HG03103 (cell line): ENCODE measurements at regions not wholly inside any gene's neighbourhood (a gene's known extent, or its start where the extent isn't known, plus 50 kb on each side); places are given as distances from the start of the nearest gene placed in this dataset.
"Not testable (repeated sequence)": the region's sequence is repeated elsewhere in the genome, so short reads cannot be mapped to it uniquely, and the experiment has no call there.

Experiments
- ATAC-seq: cut with Tn5 transposase; IDR thresholded peaks from one replicate; pipeline ENCODE4 v1.9.1; 2021; ENCODE audit warnings: low read depth; ENCODE audit not compliant: unreplicated experiment

DNA sequence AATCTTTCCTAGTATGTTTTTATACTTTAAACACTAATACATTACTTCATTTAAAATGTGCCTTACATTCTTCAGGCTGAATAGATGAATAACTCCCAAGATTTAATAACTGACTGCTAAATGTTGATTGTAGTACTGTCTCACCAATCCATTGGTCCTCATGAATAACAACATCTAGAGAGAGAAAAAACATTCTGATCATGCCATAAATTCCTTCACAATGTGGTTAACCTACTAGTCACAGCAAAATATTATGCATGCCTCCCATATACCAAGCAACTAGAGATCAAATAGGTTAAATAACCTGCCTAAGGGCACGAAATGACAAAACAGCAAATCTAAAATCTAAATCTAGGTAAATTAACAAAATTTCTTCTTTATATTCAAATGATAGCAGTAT, 66.2 kb downstream of the SYT15 start:
- not testable (repeated sequence) for ATAC-seq

GRCh38 chr10:46646132-46646531, 67.2 kb downstream of the SYT15 start:
- ATAC-seq: not testable (repeated sequence)

DNA sequence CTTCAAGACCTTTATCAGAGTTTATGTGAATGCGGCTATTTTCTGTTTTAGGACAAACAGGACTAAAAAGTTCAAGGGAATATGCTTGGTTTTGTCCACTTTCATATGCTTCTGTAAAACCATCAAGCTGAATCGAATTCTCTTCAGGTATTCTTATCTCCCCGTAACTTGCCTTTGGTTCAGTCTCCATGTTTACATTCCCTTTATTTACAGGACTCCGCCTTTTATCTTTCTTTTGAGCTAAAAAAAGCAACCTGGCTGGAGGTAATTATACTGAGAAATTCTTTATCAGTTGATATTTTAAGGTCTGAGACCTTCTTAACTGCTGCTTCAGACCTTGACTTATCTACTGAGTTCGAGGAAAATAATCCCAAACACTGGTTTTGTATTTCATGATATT, 72.0 kb downstream of the SYT15 start:
- ATAC-seq: not testable (repeated sequence)

- not testable (repeated sequence) for ATAC-seq
These were observed 78.5 kb downstream of the SYT15 start for GRCh38 chr10:46657437-46657836.

- not testable (repeated sequence) for ATAC-seq
These were observed 81.3 kb downstream of the SYT15 start for GRCh38 chr10:46660027-46660834.

DNA sequence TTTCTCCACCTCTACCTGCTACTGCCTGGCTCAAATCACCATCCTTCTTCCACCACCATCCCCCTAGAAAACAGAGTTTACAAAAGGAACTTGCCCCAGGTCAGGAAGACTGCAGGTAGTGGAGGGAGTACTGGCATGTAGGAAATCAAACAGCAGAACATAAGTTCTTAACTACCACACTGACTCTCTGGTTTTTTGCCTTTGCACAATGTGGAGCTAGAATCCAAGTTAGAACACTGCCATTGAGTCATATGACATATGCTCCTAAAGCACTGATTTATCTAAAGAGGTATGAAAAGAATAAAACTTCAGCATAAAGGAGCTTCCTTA, 81.9 kb downstream of the SYT15 start:
- not testable (repeated sequence) for ATAC-seq

- ATAC-seq: not testable (repeated sequence)
These were observed 86.6 kb downstream of the SYT15 start for GRCh38 chr10:46665536-46665935.

- ATAC-seq: not testable (repeated sequence)
These were observed 89.5 kb downstream of the SYT15 start for GRCh38 chr10:46668357-46668997.

DNA sequence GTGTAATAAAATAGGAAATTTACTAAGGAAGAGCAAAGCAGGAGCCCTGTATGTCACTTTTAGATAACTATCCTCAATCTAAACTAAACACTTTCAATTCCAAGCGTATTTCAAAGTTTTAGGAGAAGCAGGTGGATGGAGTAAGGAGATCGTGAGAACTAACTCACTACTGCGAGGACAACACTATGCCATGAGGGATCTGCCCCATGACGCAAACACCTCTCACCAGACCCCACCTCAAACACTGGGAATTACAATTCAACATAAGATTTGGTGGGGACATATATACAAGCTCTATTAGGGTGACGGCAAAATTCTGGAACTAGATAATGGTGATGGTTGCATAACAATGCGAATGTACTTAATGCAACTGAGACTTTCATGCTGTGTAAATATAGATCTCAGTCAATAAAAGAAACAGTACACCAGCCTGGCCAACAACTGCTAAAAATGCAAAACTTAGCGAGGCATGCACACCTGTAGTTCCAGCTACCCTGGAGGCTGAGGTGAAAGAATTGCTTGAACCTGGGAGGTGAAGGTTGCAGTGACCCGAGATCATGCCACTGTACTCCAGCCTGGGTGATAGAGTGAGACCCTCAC, 99.0 kb downstream of the SYT15 start:
- not testable (repeated sequence) for ATAC-seq

- not testable (repeated sequence) for ATAC-seq
These were observed 112.5 kb downstream of the SYT15 start for GRCh38 chr10:46691397-46691796.

DNA sequence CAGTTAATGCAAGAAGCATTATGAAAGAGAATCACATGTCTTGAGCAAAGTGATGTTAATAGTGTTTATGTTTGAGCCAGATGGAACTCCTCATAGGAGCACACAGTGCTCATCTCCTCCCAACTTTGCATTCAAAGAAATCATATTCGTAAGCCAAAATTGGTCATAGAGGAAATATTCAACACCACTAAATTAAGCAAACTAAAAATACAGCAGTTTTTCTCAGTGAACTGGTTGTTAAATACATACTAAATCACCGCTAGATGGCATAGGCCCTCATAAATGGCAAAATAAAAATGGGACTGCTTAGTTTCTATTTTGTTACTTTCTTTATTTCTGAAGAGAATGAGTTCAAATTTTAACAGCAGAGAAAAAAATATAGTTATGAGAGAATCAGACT, 114.3 kb downstream of the SYT15 start:
- not testable (repeated sequence) for ATAC-seq

DNA sequence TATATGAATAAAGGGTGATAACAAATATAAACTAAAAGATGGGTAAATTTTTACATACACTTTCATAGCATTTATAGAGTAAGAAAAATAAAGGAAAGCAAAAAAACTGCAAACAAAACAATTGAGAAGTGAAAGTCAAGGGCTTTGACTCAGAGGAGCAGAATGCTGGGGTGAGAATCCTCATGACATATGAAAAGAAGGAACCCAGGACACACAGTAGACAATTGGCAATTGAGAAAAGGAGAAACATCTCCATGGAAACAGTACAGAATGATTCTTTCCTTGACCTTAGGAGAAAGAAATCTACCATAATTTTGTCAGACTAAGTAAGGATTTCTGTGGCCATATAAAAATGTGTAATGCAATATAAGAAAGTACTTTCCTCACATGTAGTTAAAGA, 138.3 kb downstream of the SYT15 start:
- ATAC-seq: not testable (repeated sequence)

GRCh38 chr10:46718014-46718413, 139.1 kb downstream of the SYT15 start:
- not testable (repeated sequence) for ATAC-seq

GRCh38 chr10:46720386-46720785, 141.5 kb downstream of the SYT15 start:
- ATAC-seq: not testable (repeated sequence)

DNA sequence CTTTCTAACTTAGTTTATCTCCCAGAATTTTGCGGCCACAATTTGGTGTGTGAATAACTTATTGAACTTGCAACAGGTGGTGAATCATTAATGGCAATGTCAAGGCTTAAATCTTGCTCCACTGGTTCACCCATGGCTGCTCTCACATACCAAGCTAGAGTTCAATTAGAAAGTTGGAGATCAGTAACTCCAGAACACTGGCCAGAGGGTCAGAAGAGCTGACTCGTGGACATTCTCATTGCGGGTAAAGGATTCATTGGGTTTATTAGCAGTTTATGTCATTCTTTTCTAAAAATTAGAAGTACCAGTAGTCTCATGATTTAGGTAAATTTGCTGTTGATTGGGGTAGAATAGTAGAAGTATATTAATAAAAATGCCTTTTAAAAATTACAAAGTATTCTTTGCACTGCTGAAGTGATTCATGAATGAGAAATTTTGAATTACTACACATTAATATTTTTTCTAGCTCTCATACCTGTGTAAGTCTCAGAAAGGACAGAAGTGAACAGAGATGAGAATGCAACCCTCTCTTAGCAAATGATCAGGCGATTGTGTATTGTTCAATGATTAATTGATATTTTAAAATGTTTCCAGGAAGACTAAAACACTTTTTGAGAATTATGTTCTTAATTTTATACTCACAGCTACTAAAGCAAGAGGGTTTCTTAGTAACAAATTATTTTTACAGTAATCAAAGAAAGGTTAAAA, 142.0 kb downstream of the SYT15 start:
- not testable (repeated sequence) for ATAC-seq

DNA sequence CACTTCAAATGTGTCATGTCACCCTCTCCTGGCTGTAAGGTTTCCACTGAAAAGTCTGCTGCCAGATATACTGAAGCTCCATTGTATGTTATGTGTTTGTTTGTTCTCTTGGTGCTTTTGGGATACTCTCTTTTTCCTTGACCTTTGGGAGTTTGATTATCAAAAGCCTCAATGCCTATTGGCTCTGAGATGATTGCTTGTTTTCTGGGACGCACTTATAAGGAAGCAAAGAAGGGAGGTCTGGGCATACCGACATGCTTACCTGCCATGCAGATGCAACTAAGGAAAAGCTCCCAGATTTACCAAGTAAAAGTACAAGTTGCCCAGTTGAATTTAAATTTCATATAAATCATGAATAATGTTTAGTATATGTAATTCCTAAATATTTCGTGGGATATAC, 145.3 kb downstream of the SYT15 start:
- ATAC-seq: not testable (repeated sequence)

DNA sequence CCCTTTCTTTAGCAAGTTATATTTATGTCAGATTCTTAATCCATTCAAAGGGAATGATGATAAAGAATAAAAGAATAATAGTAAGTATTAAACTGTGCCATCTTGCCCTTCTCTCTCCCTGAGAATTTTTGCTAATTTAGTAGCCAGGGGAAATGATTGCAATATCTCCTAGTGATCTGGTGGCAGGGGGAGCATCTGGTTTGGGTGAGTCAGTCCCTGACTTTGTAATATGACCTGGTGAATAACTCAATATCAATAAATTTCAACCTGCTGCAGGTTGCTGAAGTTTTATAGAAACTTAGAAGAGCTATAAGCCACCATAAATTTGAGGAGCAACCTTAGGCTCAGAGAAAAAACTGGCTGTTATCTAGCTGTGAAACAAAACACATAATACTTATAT, 149.4 kb downstream of the SYT15 start:
- ATAC-seq: not testable (repeated sequence)

- ATAC-seq: not testable (repeated sequence)
These were observed 151.8 kb downstream of the SYT15 start for GRCh38 chr10:46730729-46731128.

DNA sequence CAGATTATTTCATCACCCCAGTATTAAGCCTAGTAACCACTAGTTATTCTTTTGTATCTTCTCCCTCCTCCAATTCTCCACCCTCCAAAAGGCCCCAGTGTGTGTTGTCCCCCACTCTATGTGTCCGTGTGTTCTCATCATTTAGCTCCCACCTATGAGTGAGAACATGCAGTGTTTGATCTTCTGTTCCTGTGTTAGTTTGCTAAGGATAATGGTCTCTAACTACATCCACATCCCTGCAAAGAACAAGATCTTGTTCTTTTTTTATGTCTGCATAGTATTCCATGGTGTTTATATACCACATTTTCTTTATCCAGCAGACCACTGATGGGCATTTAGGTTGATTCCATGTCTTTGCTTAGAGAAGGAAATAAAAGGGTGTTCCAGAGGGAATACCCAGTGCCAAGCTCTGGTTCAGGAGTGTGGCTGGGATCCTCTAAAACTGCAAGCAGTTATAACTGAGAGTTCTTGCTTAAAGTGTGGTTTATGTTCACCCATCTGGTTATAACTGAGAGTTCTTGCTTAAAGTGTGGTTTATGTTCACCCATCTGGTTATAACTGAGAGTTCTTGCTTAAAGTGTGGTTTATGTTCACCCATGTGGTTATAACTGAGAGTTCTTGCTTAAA, 154.8 kb downstream of the SYT15 start:
- ATAC-seq: not testable (repeated sequence)

DNA sequence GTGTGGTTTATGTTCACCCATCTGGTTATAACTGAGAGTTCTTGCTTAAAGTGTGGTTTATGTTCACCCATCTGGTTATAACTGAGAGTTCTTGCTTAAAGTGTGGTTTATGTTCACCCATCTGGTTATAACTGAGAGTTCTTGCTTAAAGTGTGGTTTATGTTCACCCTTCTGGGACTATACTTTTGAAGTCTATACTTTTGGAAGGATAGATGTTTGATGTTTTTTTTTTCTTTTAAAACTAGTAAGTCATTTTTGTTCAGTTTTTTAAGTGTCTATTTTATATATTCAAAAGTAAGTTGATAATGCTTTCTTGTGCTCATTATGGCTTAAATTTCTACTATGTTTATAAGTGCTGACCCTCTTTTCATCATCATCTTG, 155.3 kb downstream of the SYT15 start:
- ATAC-seq: not testable (repeated sequence)
